ENCODE measurements at regions not wholly inside any gene's neighbourhood (a gene's known extent, or its start where the extent isn't known, plus 50 kb on each side); places are given as distances from the start of the nearest gene placed in this dataset.
"Not testable (repeated sequence)": the region's sequence is repeated elsewhere in the genome, so short reads cannot be mapped to it uniquely, and the experiment has no call there.

- H3K36me3 Mint-ChIP-seq (ENCODE audit: low read depth) = no peaks in the 10 kb centered on the region
- no peak for DNase-seq (ENCODE audit: low spot score)
- H3K9me3 Mint-ChIP-seq (ENCODE audit: low read depth) = peaks cover 8% of the 10 kb centered on the region
- H3K4me3 Mint-ChIP-seq (ENCODE audit: unreplicated experiment) = no peak overlapping the region
- H3K27me3 Mint-ChIP-seq (ENCODE audit: low read depth) = no peaks in the 10 kb centered on the region
- no peak overlapping the region for H3K27ac Mint-ChIP-seq (ENCODE audit: unreplicated experiment)
- H3K4me1 Mint-ChIP-seq (ENCODE audit: low read depth) = peaks cover 24% of the 10 kb centered on the region
- TF ChIP-seq CTCF (IDR thresholded peaks at IDR 0.05) = no peak
Observed at GRCh38 chr6:49322861-49323260, 140.2 kb downstream of the MMUT start.

- no peaks in the 10 kb centered on the region for H3K27me3 Mint-ChIP-seq (ENCODE audit: low read depth)
- H3K9me3 Mint-ChIP-seq (ENCODE audit: low read depth) = peaks cover 20% of the 10 kb centered on the region
- no peak for DNase-seq (ENCODE audit: low spot score)
- H3K27ac Mint-ChIP-seq (ENCODE audit: unreplicated experiment) = no peak overlapping the region
- peaks cover 13% of the 10 kb centered on the region for H3K4me1 Mint-ChIP-seq (ENCODE audit: low read depth)
- no peak overlapping the region for H3K4me3 Mint-ChIP-seq (ENCODE audit: unreplicated experiment)
- TF ChIP-seq CTCF (IDR thresholded peaks at IDR 0.05) = no peak
- no peaks in the 10 kb centered on the region for H3K36me3 Mint-ChIP-seq (ENCODE audit: low read depth)
Observed at GRCh38 chr6:49321561-49322072, 141.4 kb downstream of the MMUT start.

GRCh38 chr6:49305010-49305409 lies 158.0 kb downstream of the MMUT start:
- Mint-ChIP-seq H3K27ac (ENCODE audit: unreplicated experiment) (no peak overlapping the region), H3K4me1 (ENCODE audit: low read depth) (no peaks in the 10 kb centered on the region), H3K36me3 (ENCODE audit: low read depth) (no peaks in the 10 kb centered on the region), H3K9me3 (ENCODE audit: low read depth) (peaks cover 6% of the 10 kb centered on the region), H3K27me3 (ENCODE audit: low read depth) (peaks cover 12% of the 10 kb centered on the region), H3K4me3 (ENCODE audit: unreplicated experiment) (no peak overlapping the region)
- DNase-seq (ENCODE audit: low spot score) = no peak
- TF ChIP-seq CTCF (IDR thresholded peaks at IDR 0.05) = no peak

- H3K4me1 Mint-ChIP-seq (ENCODE audit: low read depth); DNase-seq (ENCODE audit: low spot score); H3K4me3 Mint-ChIP-seq (ENCODE audit: unreplicated experiment); H3K9me3 Mint-ChIP-seq (ENCODE audit: low read depth); H3K27ac Mint-ChIP-seq (ENCODE audit: unreplicated experiment); H3K36me3 Mint-ChIP-seq (ENCODE audit: low read depth): not testable (repeated sequence)
- H3K27me3 Mint-ChIP-seq (ENCODE audit: low read depth) = peaks cover 12% of the 10 kb centered on the region
Observed at GRCh38 chr6:49304393-49304792, 158.7 kb downstream of the MMUT start.

- no peaks in the 10 kb centered on the region for H3K4me1 Mint-ChIP-seq (ENCODE audit: low read depth)
- no peak for TF ChIP-seq CTCF (IDR thresholded peaks at IDR 0.05)
- H3K9me3 Mint-ChIP-seq (ENCODE audit: low read depth) = peaks cover 6% of the 10 kb centered on the region
- no peak for DNase-seq (ENCODE audit: low spot score)
- H3K27me3 Mint-ChIP-seq (ENCODE audit: low read depth) = peaks cover 8% of the 10 kb centered on the region
- no peak overlapping the region for H3K4me3 Mint-ChIP-seq (ENCODE audit: unreplicated experiment)
- H3K27ac Mint-ChIP-seq (ENCODE audit: unreplicated experiment) = no peak overlapping the region
- H3K36me3 Mint-ChIP-seq (ENCODE audit: low read depth) = no peaks in the 10 kb centered on the region
Observed at GRCh38 chr6:49300911-49301310, 162.1 kb downstream of the MMUT start.

- Mint-ChIP-seq H3K27me3 (ENCODE audit: low read depth) (peaks cover 8% of the 10 kb centered on the region), H3K27ac (ENCODE audit: unreplicated experiment) (no peak overlapping the region), H3K4me3 (ENCODE audit: unreplicated experiment) (no peak overlapping the region), H3K36me3 (ENCODE audit: low read depth) (no peaks in the 10 kb centered on the region), H3K9me3 (ENCODE audit: low read depth) (peaks cover 6% of the 10 kb centered on the region), H3K4me1 (ENCODE audit: low read depth) (no peaks in the 10 kb centered on the region)
- no peak for TF ChIP-seq CTCF (IDR thresholded peaks at IDR 0.05)
- no peak for DNase-seq (ENCODE audit: low spot score)
Observed at GRCh38 chr6:49300443-49300842, 162.6 kb downstream of the MMUT start.

Data from chondrocyte (in vitro differentiated cells).